ENCODE measurements at regions not wholly inside any gene's neighbourhood (a gene's known extent, or its start where the extent isn't known, plus 50 kb on each side); places are given as distances from the start of the nearest gene placed in this dataset.

- H3K4me3 ChIP-seq, result no peak overlapping the region
- no peak for ATAC-seq
Observed at GRCh38 chr3:151995091-151995490, 121.6 kb downstream of the SUCNR1 start.

GRCh38 chr3:151998744-151999143, 125.3 kb downstream of the SUCNR1 start:
- no peaks in the 10 kb centered on the region for H3K27me3 ChIP-seq (ENCODE audit: insufficient read depth in 3 of 3, low read length in 2 of 3)
- no peak for ATAC-seq
- H3K4me1 ChIP-seq, result no peaks in the 10 kb centered on the region
- 92 to 98% (median 96%) methylated on average over 2 of the region's 2 CpGs for WGBS, 3 donors
- no peaks in the 10 kb centered on the region for H3K36me3 ChIP-seq (ENCODE audit: insufficient read depth in 1 of 2, low read depth in 1 of 2)
- no peak overlapping the region for H3K4me3 ChIP-seq
- no peaks in the 10 kb centered on the region for H3K9me3 ChIP-seq
- TF ChIP-seq, protein P1, sequence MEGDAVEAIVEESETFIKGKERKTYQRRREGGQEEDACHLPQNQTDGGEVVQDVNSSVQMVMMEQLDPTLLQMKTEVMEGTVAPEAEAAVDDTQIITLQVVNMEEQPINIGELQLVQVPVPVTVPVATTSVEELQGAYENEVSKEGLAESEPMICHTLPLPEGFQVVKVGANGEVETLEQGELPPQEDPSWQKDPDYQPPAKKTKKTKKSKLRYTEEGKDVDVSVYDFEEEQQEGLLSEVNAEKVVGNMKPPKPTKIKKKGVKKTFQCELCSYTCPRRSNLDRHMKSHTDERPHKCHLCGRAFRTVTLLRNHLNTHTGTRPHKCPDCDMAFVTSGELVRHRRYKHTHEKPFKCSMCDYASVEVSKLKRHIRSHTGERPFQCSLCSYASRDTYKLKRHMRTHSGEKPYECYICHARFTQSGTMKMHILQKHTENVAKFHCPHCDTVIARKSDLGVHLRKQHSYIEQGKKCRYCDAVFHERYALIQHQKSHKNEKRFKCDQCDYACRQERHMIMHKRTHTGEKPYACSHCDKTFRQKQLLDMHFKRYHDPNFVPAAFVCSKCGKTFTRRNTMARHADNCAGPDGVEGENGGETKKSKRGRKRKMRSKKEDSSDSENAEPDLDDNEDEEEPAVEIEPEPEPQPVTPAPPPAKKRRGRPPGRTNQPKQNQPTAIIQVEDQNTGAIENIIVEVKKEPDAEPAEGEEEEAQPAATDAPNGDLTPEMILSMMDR (IDR thresholded peaks at IDR 0.05), result no peak
- no peak for DNase-seq
- H3K27ac ChIP-seq, result no peak overlapping the region
- intact Hi-C loops (cut with DNase I), result no loop called here

More at GRCh38 chr3:151995091-151995490, 121.6 kb downstream of the SUCNR1 start:
- intact Hi-C loops (cut with DNase I), result no loop called here
- no peaks in the 10 kb centered on the region for H3K36me3 ChIP-seq (ENCODE audit: insufficient read depth in 1 of 2, low read depth in 1 of 2)
- no peaks in the 10 kb centered on the region for H3K4me1 ChIP-seq
- DNase-seq, result no peak
- TF ChIP-seq, protein P1 (IDR thresholded peaks at IDR 0.05), result no peak
- H3K27me3 ChIP-seq (ENCODE audit: insufficient read depth in 3 of 3, low read length in 2 of 3), result no peaks in the 10 kb centered on the region
- 87 to 96% (median 90%) methylated on average over 1 of the region's 1 CpG for WGBS, 3 donors
- H3K9me3 ChIP-seq, result no peaks in the 10 kb centered on the region
- H3K27ac ChIP-seq, result no peak overlapping the region

- no peak for ATAC-seq
- Histone ChIP-seq H3K36me3 (ENCODE audit: insufficient read depth in 1 of 2, low read depth in 1 of 2) (no peaks in the 10 kb centered on the region), H3K27ac (no peak overlapping the region), H3K4me1 (no peaks in the 10 kb centered on the region), H3K27me3 (ENCODE audit: insufficient read depth in 3 of 3, low read length in 2 of 3) (no peaks in the 10 kb centered on the region), H3K9me3 (no peaks in the 10 kb centered on the region), H3K4me3 (no peak overlapping the region)
- DNase-seq, result no peak
- intact Hi-C loops (cut with DNase I), result no loop called here
- TF ChIP-seq, protein P1 (IDR thresholded peaks at IDR 0.05), result no peak
- WGBS, 3 donors, result 88 to 92% (median 91%) methylated on average over 5 of the region's 5 CpGs
Observed at GRCh38 chr3:151999936-152000335, 126.5 kb downstream of the SUCNR1 start.

GRCh38 chr3:152011812-152012735, 138.6 kb downstream of the SUCNR1 start:
- TF ChIP-seq, protein P1 (IDR thresholded peaks at IDR 0.05), result no peak

More at GRCh38 chr3:152011812-152012735, 138.6 kb downstream of the SUCNR1 start:
- WGBS, 3 donors, result 40 to 58% (median 47%) methylated on average over 4 of the region's 4 CpGs
- intact Hi-C loops (cut with DNase I), result no loop called here
- Histone ChIP-seq H3K4me3 (no peak overlapping the region), H3K27ac (no peak overlapping the region), H3K4me1 (no peaks in the 10 kb centered on the region), H3K36me3 (ENCODE audit: insufficient read depth in 1 of 2, low read depth in 1 of 2) (no peaks in the 10 kb centered on the region), H3K9me3 (peaks cover 6% of the 10 kb centered on the region), H3K27me3 (ENCODE audit: insufficient read depth in 3 of 3, low read length in 2 of 3) (no peaks in the 10 kb centered on the region)
- no peak for DNase-seq
- no peak for ATAC-seq
